ENCODE measurements at regions not wholly inside any gene's neighbourhood (a gene's known extent, or its start where the extent isn't known, plus 50 kb on each side); places are given as distances from the start of the nearest gene placed in this dataset.

- no peaks in the 10 kb centered on the region for H3K79me2 ChIP-seq (ENCODE audit: low read length)
- no peak overlapping the region for H3K27ac ChIP-seq (ENCODE audit: low read length)
- DNase-seq, result no peak
- H3K27me3 ChIP-seq (ENCODE audit: low read length), result no peaks in the 10 kb centered on the region
- no peaks in the 10 kb centered on the region for H3F3A ChIP-seq (ENCODE audit: low read length, unreplicated experiment)
- H3K4me1 ChIP-seq (ENCODE audit: insufficient read depth, low read length), result no peaks in the 10 kb centered on the region
- H2AFZ ChIP-seq (ENCODE audit: low read length), result no peak overlapping the region
- TF ChIP-seq EZH2phosphoT487 (IDR thresholded peaks at IDR 0.05; ENCODE audit: borderline replicate concordance, low read length) (no peak), CTCF (conservative IDR thresholded peaks at IDR 0.05; ENCODE audit: low read depth, low read length) (no peak), EZH2 (IDR thresholded peaks at IDR 0.05; ENCODE audit: low read length, unreplicated experiment) (no peak)
- CTCF ChIA-PET, result no interaction called here
- no peaks in the 10 kb centered on the region for H3K9me2 ChIP-seq (replicated peaks; ENCODE audit: low read length)
- H3K9me3 ChIP-seq (ENCODE audit: low read length), result no peaks in the 10 kb centered on the region
- intact Hi-C loops (cut with micrococcal nuclease), result no loop called here
- H3K4me2 ChIP-seq (ENCODE audit: low read length), result no peak overlapping the region
- H3K9ac ChIP-seq (ENCODE audit: low read length), result no peak overlapping the region
- H3K36me3 ChIP-seq (ENCODE audit: low read depth, low read length), result no peaks in the 10 kb centered on the region
- POLR2A ChIA-PET (ENCODE audit: unreplicated experiment), result no interaction called here
- BruUV-seq (replicated peaks), result no TSS peak
- no peak for ATAC-seq
- H3K4me3 ChIP-seq (ENCODE audit: low read length), result no peak overlapping the region
- H4K20me1 ChIP-seq (ENCODE audit: low read length), result no peaks in the 10 kb centered on the region
Observed at GRCh38 chr13:84912720-84913119, 886.5 kb downstream of the SLITRK6 start.

GRCh38 chr13:84910423-84910822 lies 888.8 kb downstream of the SLITRK6 start:
- Histone ChIP-seq H3K27me3 (ENCODE audit: low read length) (no peaks in the 10 kb centered on the region), H3K9ac (ENCODE audit: low read length) (no peak overlapping the region), H3K36me3 (ENCODE audit: low read depth, low read length) (no peaks in the 10 kb centered on the region), H3K9me2 (replicated peaks; ENCODE audit: low read length) (no peaks in the 10 kb centered on the region), H3K4me2 (ENCODE audit: low read length) (no peak overlapping the region), H3F3A (ENCODE audit: low read length, unreplicated experiment) (no peaks in the 10 kb centered on the region), H3K4me3 (ENCODE audit: low read length) (no peak overlapping the region), H4K20me1 (ENCODE audit: low read length) (no peaks in the 10 kb centered on the region), H3K4me1 (ENCODE audit: insufficient read depth, low read length) (no peaks in the 10 kb centered on the region), H3K9me3 (ENCODE audit: low read length) (no peaks in the 10 kb centered on the region), H3K79me2 (ENCODE audit: low read length) (no peaks in the 10 kb centered on the region), H3K27ac (ENCODE audit: low read length) (no peak overlapping the region), H2AFZ (ENCODE audit: low read length) (no peak overlapping the region)
- no peak for DNase-seq
- ATAC-seq, result no peak
- POLR2A ChIA-PET (ENCODE audit: unreplicated experiment), result no interaction called here
- intact Hi-C loops (cut with micrococcal nuclease), result no loop called here
- CTCF ChIA-PET, result no interaction called here
- BruUV-seq (replicated peaks), result no TSS peak
- no peak for TF ChIP-seq EZH2phosphoT487 (IDR thresholded peaks at IDR 0.05; ENCODE audit: borderline replicate concordance, low read length)
- TF ChIP-seq CTCF (conservative IDR thresholded peaks at IDR 0.05; ENCODE audit: low read depth, low read length), result no peak
- no peak for TF ChIP-seq EZH2 (IDR thresholded peaks at IDR 0.05; ENCODE audit: low read length, unreplicated experiment)

- H3K4me3 ChIP-seq (ENCODE audit: low read length), result no peak overlapping the region
- H2AFZ ChIP-seq (ENCODE audit: low read length), result no peak overlapping the region
- H3K4me1 ChIP-seq (ENCODE audit: insufficient read depth, low read length), result no peaks in the 10 kb centered on the region
- intact Hi-C loops (cut with micrococcal nuclease), result no loop called here
- no peaks in the 10 kb centered on the region for H3K9me2 ChIP-seq (replicated peaks; ENCODE audit: low read length)
- DNase-seq (no peak), ATAC-seq (no peak)
- H3K36me3 ChIP-seq (ENCODE audit: low read depth, low read length), result no peaks in the 10 kb centered on the region
- BruUV-seq (replicated peaks), result no TSS peak
- H3K27me3 ChIP-seq (ENCODE audit: low read length), result no peaks in the 10 kb centered on the region
- no peak overlapping the region for H3K9ac ChIP-seq (ENCODE audit: low read length)
- no peaks in the 10 kb centered on the region for H3K79me2 ChIP-seq (ENCODE audit: low read length)
- H3K27ac ChIP-seq (ENCODE audit: low read length), result no peak overlapping the region
- ChIA-PET POLR2A (ENCODE audit: unreplicated experiment) (no interaction called here), CTCF (no interaction called here)
- no peaks in the 10 kb centered on the region for H4K20me1 ChIP-seq (ENCODE audit: low read length)
- no peak overlapping the region for H3K4me2 ChIP-seq (ENCODE audit: low read length)
- no peaks in the 10 kb centered on the region for H3F3A ChIP-seq (ENCODE audit: low read length, unreplicated experiment)
- TF ChIP-seq EZH2phosphoT487 (IDR thresholded peaks at IDR 0.05; ENCODE audit: borderline replicate concordance, low read length) (no peak), EZH2 (IDR thresholded peaks at IDR 0.05; ENCODE audit: low read length, unreplicated experiment) (no peak), CTCF (conservative IDR thresholded peaks at IDR 0.05; ENCODE audit: low read depth, low read length) (no peak)
- H3K9me3 ChIP-seq (ENCODE audit: low read length), result no peaks in the 10 kb centered on the region
Observed at GRCh38 chr13:84903391-84903790, 895.8 kb downstream of the SLITRK6 start.
